GM23338 (cell line): ENCODE measurements at regions not wholly inside any gene's neighbourhood (a gene's known extent, or its start where the extent isn't known, plus 50 kb on each side); places are given as distances from the start of the nearest gene placed in this dataset.

ENCODE experiments used
- ATAC-seq: fragments of 200-7000 bp; cut with Tn5 transposase; 3 replicates; pipeline ENCODE4 v1.9.1; 2020
- DNase-seq: peaks from one replicate; pipeline ENCODE4 v3.0.0-alpha.2; 2015; ENCODE audit warnings: low spot score
- H2AFZ ChIP-seq: fragments of 200-600 bp; sonication (generic); 2 replicates; pipeline ENCODE4 v1.8.0; 2016; ENCODE audit warnings: antibody characterized with exemption, mild to moderate bottlenecking, moderate library complexity
- H3F3A ChIP-seq: fragments of 200-600 bp; sonication (generic); replicated peaks from 2 replicates; pipeline ENCODE4 v1.8.0; 2017; ENCODE audit warnings: antibody characterized with exemption, mixed run types, low read depth
- H3K27ac ChIP-seq: fragments of 200-600 bp; sonication (generic); 2 replicates; pipeline ENCODE4 v1.6.1; 2016; ENCODE audit warnings: low read depth
- H3K27me3 ChIP-seq: fragments of 200-600 bp; sonication (generic); 2 replicates; pipeline ENCODE4 v1.8.0; 2016; ENCODE audit warnings: mild to moderate bottlenecking, mixed run types, moderate library complexity; ENCODE audit not compliant: insufficient read depth
- H3K36me3 ChIP-seq: fragments of 200-600 bp; sonication (generic); 2 replicates; pipeline ENCODE4 v1.8.0; 2016; ENCODE audit warnings: mild to moderate bottlenecking; ENCODE audit not compliant: insufficient read depth
- H3K4me1 ChIP-seq: fragments of 200-600 bp; sonication (generic); 2 replicates; pipeline ENCODE4 v1.8.0; 2016; ENCODE audit warnings: mild to moderate bottlenecking, moderate library complexity; ENCODE audit not compliant: insufficient read depth
- H3K4me2 ChIP-seq: fragments of 200-600 bp; sonication (generic); 2 replicates; pipeline ENCODE4 v1.7.1; 2017; ENCODE audit warnings: mixed run types
- H3K4me3 ChIP-seq: fragments of 200-600 bp; sonication (generic); 2 replicates; pipeline ENCODE4 v1.6.1; 2016; ENCODE audit warnings: mixed run types
- H3K79me2 ChIP-seq: fragments of 200-600 bp; sonication (generic); replicated peaks from 2 replicates; pipeline ENCODE4 v1.8.0; 2017; ENCODE audit warnings: mild to moderate bottlenecking; ENCODE audit not compliant: insufficient read depth
- H3K9me2 ChIP-seq: fragments of 200-600 bp; sonication (generic); 2 replicates; pipeline ENCODE4 v1.8.0; 2017; ENCODE audit not compliant: insufficient read depth
- H4K20me1 ChIP-seq: fragments of 200-600 bp; sonication (generic); replicated peaks from 2 replicates; pipeline ENCODE4 v1.8.0; 2017; ENCODE audit warnings: mild to moderate bottlenecking; ENCODE audit not compliant: insufficient read depth
- H3K27ac Mint-ChIP-seq: 2 replicates; pipeline ENCODE4 v1.8.0; 2020; ENCODE audit warnings: inconsistent platforms, mild to moderate bottlenecking, moderate library complexity, mixed read lengths
- H3K27me3 Mint-ChIP-seq: 3 replicates; pipeline ENCODE4 v1.8.0; 2022; ENCODE audit warnings: low read depth, mild to moderate bottlenecking, moderate library complexity, mixed read lengths, inconsistent platforms; ENCODE audit not compliant: insufficient read depth, poor library complexity
- H3K36me3 Mint-ChIP-seq: 3 replicates; pipeline ENCODE4 v1.8.0; 2021; ENCODE audit warnings: low read depth, mild to moderate bottlenecking, inconsistent platforms, moderate library complexity, mixed read lengths
- H3K4me1 Mint-ChIP-seq: 3 replicates; pipeline ENCODE4 v1.8.0; 2020; ENCODE audit warnings: mild to moderate bottlenecking, inconsistent platforms, mixed read lengths
- H3K4me3 Mint-ChIP-seq: 3 replicates; pipeline ENCODE4 v1.8.0; 2021; ENCODE audit warnings: moderate library complexity, mild to moderate bottlenecking, inconsistent platforms, mixed read lengths
- H3K9me3 Mint-ChIP-seq: 3 replicates; pipeline ENCODE4 v1.8.0; 2020; ENCODE audit warnings: moderate library complexity, mild to moderate bottlenecking, inconsistent platforms, mixed read lengths
- CTCF ChIP-seq, 2 experiments: fragments of 200-600 bp in 1 of 2; sonication (generic) in 1 of 2; conservative IDR thresholded peaks; 2 replicates each; pipeline versions ENCODE4 v1.5.1 to v1.6.1; 2016 to 2017; ENCODE audit warnings: antibody characterized with exemption in 2 of 2, low read depth in 2 of 2, mild to moderate bottlenecking in 2 of 2, moderate library complexity in 1 of 2
- EZH2phosphoT487 ChIP-seq: fragments of 200-600 bp; sonication (generic); IDR thresholded peaks from one replicate; pipeline ENCODE4 v1.8.1; 2018; ENCODE audit warnings: antibody characterized with exemption; ENCODE audit not compliant: unreplicated experiment
- JUNB ChIP-seq: IDR thresholded peaks from one replicate; pipeline ENCODE4 v1.6.1; 2016; ENCODE audit warnings: antibody characterized with exemption; ENCODE audit not compliant: unreplicated experiment
- POLR2AphosphoS5 ChIP-seq: IDR thresholded peaks from 2 replicates; pipeline ENCODE4 v1.6.1; 2016; ENCODE audit warnings: antibody characterized with exemption, low read depth
- STAT1 ChIP-seq: IDR thresholded peaks from one replicate; pipeline ENCODE4 v1.6.1; 2016; ENCODE audit warnings: antibody characterized with exemption; ENCODE audit not compliant: unreplicated experiment
- ZNF331 ChIP-seq: fragments of 250-450 bp; sonication (Bioruptor Pico); IDR thresholded peaks from 2 replicates; pipeline ENCODE4 v1.5.0; 2020; ENCODE audit warnings: low read depth, mild to moderate bottlenecking, moderate library complexity
- TF ChIP-seq, protein P1 (sequence below): IDR thresholded peaks from 2 replicates; pipeline ENCODE4 v1.6.1; 2016; ENCODE audit warnings: antibody characterized with exemption
- TF ChIP-seq, protein P2 (sequence below): IDR thresholded peaks from one replicate; pipeline ENCODE4 v1.6.1; 2018; ENCODE audit warnings: antibody characterized with exemption; ENCODE audit not compliant: unreplicated experiment

DNA sequence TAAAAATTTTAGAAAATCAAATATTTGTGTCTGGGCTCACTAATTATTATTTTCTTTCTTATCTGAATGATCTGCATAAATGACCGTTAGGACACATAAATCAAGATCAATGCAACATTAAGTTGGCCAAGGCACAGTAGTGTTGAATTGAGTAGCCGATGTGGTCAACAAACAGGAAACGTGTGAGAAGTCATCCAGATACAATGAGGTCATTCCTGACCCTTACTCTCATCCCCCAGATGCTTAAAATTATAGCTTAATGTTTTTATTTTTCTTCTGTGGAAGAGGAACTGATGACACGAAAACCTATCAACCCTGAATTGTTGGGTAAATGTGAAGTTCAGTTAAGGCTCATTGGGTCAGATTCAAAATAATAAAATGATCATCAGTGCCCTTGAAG is 222.9 kb downstream of the RFC3 start (continued):
- TF ChIP-seq, protein P1, sequence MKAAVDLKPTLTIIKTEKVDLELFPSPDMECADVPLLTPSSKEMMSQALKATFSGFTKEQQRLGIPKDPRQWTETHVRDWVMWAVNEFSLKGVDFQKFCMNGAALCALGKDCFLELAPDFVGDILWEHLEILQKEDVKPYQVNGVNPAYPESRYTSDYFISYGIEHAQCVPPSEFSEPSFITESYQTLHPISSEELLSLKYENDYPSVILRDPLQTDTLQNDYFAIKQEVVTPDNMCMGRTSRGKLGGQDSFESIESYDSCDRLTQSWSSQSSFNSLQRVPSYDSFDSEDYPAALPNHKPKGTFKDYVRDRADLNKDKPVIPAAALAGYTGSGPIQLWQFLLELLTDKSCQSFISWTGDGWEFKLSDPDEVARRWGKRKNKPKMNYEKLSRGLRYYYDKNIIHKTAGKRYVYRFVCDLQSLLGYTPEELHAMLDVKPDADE = no peak
- no peak for TF ChIP-seq POLR2AphosphoS5
- TF ChIP-seq JUNB = no peak
- TF ChIP-seq, protein P2, sequence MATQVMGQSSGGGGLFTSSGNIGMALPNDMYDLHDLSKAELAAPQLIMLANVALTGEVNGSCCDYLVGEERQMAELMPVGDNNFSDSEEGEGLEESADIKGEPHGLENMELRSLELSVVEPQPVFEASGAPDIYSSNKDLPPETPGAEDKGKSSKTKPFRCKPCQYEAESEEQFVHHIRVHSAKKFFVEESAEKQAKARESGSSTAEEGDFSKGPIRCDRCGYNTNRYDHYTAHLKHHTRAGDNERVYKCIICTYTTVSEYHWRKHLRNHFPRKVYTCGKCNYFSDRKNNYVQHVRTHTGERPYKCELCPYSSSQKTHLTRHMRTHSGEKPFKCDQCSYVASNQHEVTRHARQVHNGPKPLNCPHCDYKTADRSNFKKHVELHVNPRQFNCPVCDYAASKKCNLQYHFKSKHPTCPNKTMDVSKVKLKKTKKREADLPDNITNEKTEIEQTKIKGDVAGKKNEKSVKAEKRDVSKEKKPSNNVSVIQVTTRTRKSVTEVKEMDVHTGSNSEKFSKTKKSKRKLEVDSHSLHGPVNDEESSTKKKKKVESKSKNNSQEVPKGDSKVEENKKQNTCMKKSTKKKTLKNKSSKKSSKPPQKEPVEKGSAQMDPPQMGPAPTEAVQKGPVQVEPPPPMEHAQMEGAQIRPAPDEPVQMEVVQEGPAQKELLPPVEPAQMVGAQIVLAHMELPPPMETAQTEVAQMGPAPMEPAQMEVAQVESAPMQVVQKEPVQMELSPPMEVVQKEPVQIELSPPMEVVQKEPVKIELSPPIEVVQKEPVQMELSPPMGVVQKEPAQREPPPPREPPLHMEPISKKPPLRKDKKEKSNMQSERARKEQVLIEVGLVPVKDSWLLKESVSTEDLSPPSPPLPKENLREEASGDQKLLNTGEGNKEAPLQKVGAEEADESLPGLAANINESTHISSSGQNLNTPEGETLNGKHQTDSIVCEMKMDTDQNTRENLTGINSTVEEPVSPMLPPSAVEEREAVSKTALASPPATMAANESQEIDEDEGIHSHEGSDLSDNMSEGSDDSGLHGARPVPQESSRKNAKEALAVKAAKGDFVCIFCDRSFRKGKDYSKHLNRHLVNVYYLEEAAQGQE = no peak

- H3K4me1 ChIP-seq = no peaks in the 10 kb centered on the region
- no peaks in the 10 kb centered on the region for H4K20me1 ChIP-seq
- H3K79me2 ChIP-seq = no peaks in the 10 kb centered on the region
- no peaks in the 10 kb centered on the region for H3F3A ChIP-seq
- H3K9me2 ChIP-seq = peaks cover 24% of the 10 kb centered on the region
- H3K27me3 ChIP-seq = no peaks in the 10 kb centered on the region
- no peak overlapping the region for H3K4me2 ChIP-seq
- H3K4me3 ChIP-seq = no peak overlapping the region
- no peak for DNase-seq
- no peak for ATAC-seq
- H3K36me3 ChIP-seq = no peaks in the 10 kb centered on the region; the same call in 1 of the 2 replicates
- H3K27ac ChIP-seq = no peak overlapping the region
- TF ChIP-seq STAT1 (no peak), ZNF331 (CRISPR knock-in tag) (no peak), EZH2phosphoT487 (no peak)
- H3K4me1 Mint-ChIP-seq = peaks cover under 1% of the 10 kb centered on the region; the same call in 2 of the 3 replicates
- no peak overlapping the region for H3K4me3 Mint-ChIP-seq
- no peaks in the 10 kb centered on the region for H3K27me3 Mint-ChIP-seq
- H3K9me3 Mint-ChIP-seq = no peaks in the 10 kb centered on the region; the same call in 2 of the 3 replicates
- H3K27ac Mint-ChIP-seq = no peak overlapping the region
- H2AFZ ChIP-seq = no peak overlapping the region
- no peaks in the 10 kb centered on the region for H3K36me3 Mint-ChIP-seq
Measured at GRCh38 chr13:34044041-34044440, 226.1 kb downstream of the RFC3 start.

DNA sequence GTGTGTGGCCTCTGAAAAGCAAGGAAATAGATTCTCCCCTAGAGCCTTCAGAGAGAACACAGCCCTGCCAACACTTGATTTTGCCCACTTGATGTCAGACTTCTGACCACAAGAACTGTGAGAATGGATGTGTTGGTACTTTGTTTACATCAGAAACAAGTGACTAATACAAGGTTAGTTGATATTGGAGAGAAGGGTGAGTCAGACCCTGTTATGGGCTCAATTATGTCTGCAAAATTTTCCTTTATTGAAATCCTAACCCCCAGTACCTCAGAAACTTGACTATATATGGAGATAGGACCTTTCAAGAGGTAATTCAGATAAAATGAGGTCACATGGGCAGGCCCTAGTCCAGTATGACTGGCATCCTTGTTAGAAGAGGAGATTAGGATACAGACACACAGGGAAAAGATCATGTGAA is 226.7 kb downstream of the RFC3 start:
- no peak for ATAC-seq
- no peak overlapping the region for H3K4me3 Mint-ChIP-seq

More for the DNA sequence above, 226.7 kb downstream of the RFC3 start:
- no peak for DNase-seq
- no peak overlapping the region for H3K4me2 ChIP-seq
- H3K36me3 ChIP-seq = no peaks in the 10 kb centered on the region; the same call in 1 of the 2 replicates
- H3K27ac ChIP-seq = no peak overlapping the region
- H3K79me2 ChIP-seq = no peaks in the 10 kb centered on the region
- no peaks in the 10 kb centered on the region; the same call in 2 of the 3 replicates for H3K9me3 Mint-ChIP-seq
- no peak overlapping the region for H2AFZ ChIP-seq
- H3K9me2 ChIP-seq = peaks cover 24% of the 10 kb centered on the region
- no peaks in the 10 kb centered on the region for H3K4me1 Mint-ChIP-seq
- no peaks in the 10 kb centered on the region for H3F3A ChIP-seq
- TF ChIP-seq CTCF (conservative IDR thresholded peaks at IDR 0.05; ENCODE audit: low read depth in 2 of 2) (no peak), EZH2phosphoT487 (no peak)
- H3K4me3 ChIP-seq = no peak overlapping the region
- no peak overlapping the region for H3K27ac Mint-ChIP-seq
- H3K27me3 Mint-ChIP-seq = no peaks in the 10 kb centered on the region
- no peaks in the 10 kb centered on the region for H4K20me1 ChIP-seq
- H3K36me3 Mint-ChIP-seq = no peaks in the 10 kb centered on the region
- no peaks in the 10 kb centered on the region for H3K27me3 ChIP-seq
- no peaks in the 10 kb centered on the region for H3K4me1 ChIP-seq
